Upper lobe of left lung (tissue), 4 donors: ENCODE measurements at regions not wholly inside any gene's neighbourhood (a gene's known extent, or its start where the extent isn't known, plus 50 kb on each side); places are given as distances from the start of the nearest gene placed in this dataset.
"Not testable (repeated sequence)": the region's sequence is repeated elsewhere in the genome, so short reads cannot be mapped to it uniquely, and the experiment has no call there.

Experiments used
- CTCF ChIP-seq, 6 experiments: fragments of 450-650 bp in 4 of 6; fragments of 200-600 bp in 2 of 6; sonication (generic) in 2 of 6; IDR thresholded peaks; one replicate each; pipeline ENCODE4 v1.5.1; 2016 to 2019; ENCODE audit warnings: antibody characterized with exemption in 6 of 6
- POLR2A ChIP-seq, 4 donors: fragments of 450-650 bp; IDR thresholded peaks; one replicate each; pipeline ENCODE4 v1.5.1; 2016 to 2017; ENCODE audit warnings: antibody characterized with exemption in 4 of 4, mild to moderate bottlenecking in 2 of 4

DNA sequence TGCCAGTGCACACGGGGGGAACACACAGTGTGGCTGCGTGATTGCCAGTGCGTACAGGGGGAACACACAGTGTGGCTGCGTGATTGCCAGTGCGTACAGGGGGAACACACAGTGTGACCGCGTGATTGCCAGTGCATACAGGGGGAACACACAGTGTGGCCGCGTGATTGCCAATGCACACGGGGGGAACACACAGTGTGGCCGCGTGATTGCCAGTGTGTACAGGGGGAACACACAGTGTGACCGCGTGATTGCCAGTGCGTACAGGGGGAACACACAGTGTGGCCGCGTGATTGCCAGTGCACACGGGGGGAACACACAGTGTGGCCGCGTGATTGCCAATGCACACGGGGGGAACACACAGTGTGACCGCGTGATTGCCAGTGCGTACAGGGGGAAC is 139.4 kb downstream of the RTP5 start:
- not testable (repeated sequence) for TF ChIP-seq CTCF, POLR2A (IDR thresholded peaks at IDR 0.05)
